ENCODE measurements at regions not wholly inside any gene's neighbourhood (a gene's known extent, or its start where the extent isn't known, plus 50 kb on each side); places are given as distances from the start of the nearest gene placed in this dataset.

- TF ChIP-seq CTCF (IDR thresholded peaks at IDR 0.05) (no peak), EZH2 (IDR thresholded peaks at IDR 0.05; ENCODE audit: borderline replicate concordance, insufficient read depth, low read depth, low read length, poor library complexity, severe bottlenecking) (no peak)
- no peaks in the 10 kb centered on the region for H3K4me1 ChIP-seq (ENCODE audit: control insufficient read depth in 2 of 2, insufficient read depth in 2 of 2, low read length in 2 of 2)
- POLR2A ChIA-PET: no interaction called here
- H3K9ac ChIP-seq (ENCODE audit: low read length): no peak overlapping the region
- no peaks in the 10 kb centered on the region for H3K9me3 ChIP-seq (ENCODE audit: control extremely low read depth in 1 of 3, control insufficient read depth in 2 of 3, insufficient read depth in 1 of 3, low read length in 2 of 3)
- Mint-ChIP-seq H3K4me3 (no peak overlapping the region), H3K27me3 (no peaks in the 10 kb centered on the region), H3K4me1 (no peaks in the 10 kb centered on the region), H3K27ac (no peak overlapping the region), H3K9me3 (ENCODE audit: insufficient read depth) (no peaks in the 10 kb centered on the region)
- ATAC-seq (ENCODE audit: low read depth): no peak
- no peaks in the 10 kb centered on the region for H3K36me3 ChIP-seq (replicated peaks in 1 of 2; ENCODE audit: control extremely low read depth in 1 of 2, control insufficient read depth in 1 of 2, extremely low read depth in 1 of 2, insufficient read depth in 2 of 2, low read length in 1 of 2)
- no peaks in the 10 kb centered on the region for H3K79me2 ChIP-seq (ENCODE audit: control insufficient read depth, insufficient read depth, low read length)
- H2AFZ ChIP-seq (ENCODE audit: insufficient read depth, low read depth, low read length, poor library complexity, severe bottlenecking): no peak overlapping the region
- H3K4me3 ChIP-seq (ENCODE audit: control extremely low read depth in 1 of 5, extremely low read depth in 1 of 5, insufficient read depth in 1 of 5, low read depth in 2 of 5, low read length in 4 of 5): no peak overlapping the region
- H4K20me1 ChIP-seq (ENCODE audit: control insufficient read depth, insufficient read depth, low read length, poor library complexity, severe bottlenecking): no peaks in the 10 kb centered on the region
- no peak overlapping the region for H3K27ac ChIP-seq (ENCODE audit: low read length in 2 of 2)
- intact Hi-C loops (cut with micrococcal nuclease): no loop called here
- no peak overlapping the region for H3K4me2 ChIP-seq (replicated peaks; ENCODE audit: low read depth, low read length, poor library complexity, severe bottlenecking)
- WGBS (ENCODE audit: insufficient coverage): 76% methylated on average over 2 of the region's 7 CpGs
- H3K27me3 ChIP-seq (replicated peaks in 1 of 4; ENCODE audit: control extremely low read depth in 1 of 4, control insufficient read depth in 3 of 4, insufficient read depth in 4 of 4, low read length in 3 of 4): no peaks in the 10 kb centered on the region
- CTCF ChIA-PET: no interaction called here
- no peak for DNase-seq
Observed at GRCh38 chr15:47620960-47621681, 96.2 kb upstream of the SEMA6D start.

- no peak for TF ChIP-seq CTCF (IDR thresholded peaks at IDR 0.05)
- TF ChIP-seq EZH2 (IDR thresholded peaks at IDR 0.05; ENCODE audit: borderline replicate concordance, insufficient read depth, low read depth, low read length, poor library complexity, severe bottlenecking): no peak
- H3K27me3 Mint-ChIP-seq: no peaks in the 10 kb centered on the region
Observed at GRCh38 chr15:47622055-47622454, 95.2 kb upstream of the SEMA6D start.

More at GRCh38 chr15:47622055-47622454, 95.2 kb upstream of the SEMA6D start:
- POLR2A ChIA-PET: no interaction called here
- intact Hi-C loops (cut with micrococcal nuclease): no loop called here
- Mint-ChIP-seq H3K4me1 (no peaks in the 10 kb centered on the region), H3K4me3 (no peak overlapping the region), H3K27ac (no peak overlapping the region), H3K9me3 (ENCODE audit: insufficient read depth) (no peaks in the 10 kb centered on the region)
- CTCF ChIA-PET: no interaction called here
- Histone ChIP-seq H3K9me3 (ENCODE audit: control extremely low read depth in 1 of 3, control insufficient read depth in 2 of 3, insufficient read depth in 1 of 3, low read length in 2 of 3) (no peaks in the 10 kb centered on the region), H3K9ac (ENCODE audit: low read length) (no peak overlapping the region), H3K36me3 (replicated peaks in 1 of 2; ENCODE audit: control extremely low read depth in 1 of 2, control insufficient read depth in 1 of 2, extremely low read depth in 1 of 2, insufficient read depth in 2 of 2, low read length in 1 of 2) (no peaks in the 10 kb centered on the region), H4K20me1 (ENCODE audit: control insufficient read depth, insufficient read depth, low read length, poor library complexity, severe bottlenecking) (no peaks in the 10 kb centered on the region), H3K4me1 (ENCODE audit: control insufficient read depth in 2 of 2, insufficient read depth in 2 of 2, low read length in 2 of 2) (no peaks in the 10 kb centered on the region), H2AFZ (ENCODE audit: insufficient read depth, low read depth, low read length, poor library complexity, severe bottlenecking) (no peak overlapping the region), H3K27me3 (replicated peaks in 1 of 4; ENCODE audit: control extremely low read depth in 1 of 4, control insufficient read depth in 3 of 4, insufficient read depth in 4 of 4, low read length in 3 of 4) (no peaks in the 10 kb centered on the region), H3K4me3 (ENCODE audit: control extremely low read depth in 1 of 5, extremely low read depth in 1 of 5, insufficient read depth in 1 of 5, low read depth in 2 of 5, low read length in 4 of 5) (no peak overlapping the region), H3K79me2 (ENCODE audit: control insufficient read depth, insufficient read depth, low read length) (no peaks in the 10 kb centered on the region), H3K27ac (ENCODE audit: low read length in 2 of 2) (no peak overlapping the region), H3K4me2 (replicated peaks; ENCODE audit: low read depth, low read length, poor library complexity, severe bottlenecking) (no peak overlapping the region)
- DNase-seq (no peak), ATAC-seq (ENCODE audit: low read depth) (no peak)
- WGBS (ENCODE audit: insufficient coverage): 53% methylated on average over 2 of the region's 2 CpGs

Measured in B cell (primary cell).